GM12872 (cell line): ENCODE measurements at regions not wholly inside any gene's neighbourhood (a gene's known extent, or its start where the extent isn't known, plus 50 kb on each side); places are given as distances from the start of the nearest gene placed in this dataset.

ENCODE experiments used
- TF ChIP-seq, protein P1 (sequence below): IDR thresholded peaks from 3 replicates; pipeline ENCODE4 v1.5.1; 2011; ENCODE audit warnings: low read depth, mild to moderate bottlenecking, low read length, moderate library complexity; ENCODE audit not compliant: insufficient read depth

DNA sequence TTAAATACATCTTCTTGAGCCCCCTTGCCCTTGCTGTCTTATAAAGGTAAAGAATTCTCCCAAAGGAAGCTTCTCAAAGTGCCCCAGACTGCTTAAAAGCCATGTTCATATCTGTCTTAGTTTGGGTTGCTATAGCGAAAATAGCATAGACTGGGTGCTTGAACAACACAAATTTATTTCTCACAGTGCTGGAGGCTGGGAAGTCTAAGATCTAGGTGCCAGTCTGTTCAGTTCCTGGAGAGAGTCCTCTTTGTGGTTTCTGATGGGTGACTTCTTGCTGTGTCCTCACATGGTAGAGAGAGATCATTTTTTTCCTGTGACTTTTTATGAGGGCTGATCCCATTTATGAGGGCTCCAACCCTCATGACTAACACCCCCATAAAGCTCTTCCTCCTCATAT, 486.7 kb upstream of the ADAMTS16 start:
- TF ChIP-seq, protein P1, sequence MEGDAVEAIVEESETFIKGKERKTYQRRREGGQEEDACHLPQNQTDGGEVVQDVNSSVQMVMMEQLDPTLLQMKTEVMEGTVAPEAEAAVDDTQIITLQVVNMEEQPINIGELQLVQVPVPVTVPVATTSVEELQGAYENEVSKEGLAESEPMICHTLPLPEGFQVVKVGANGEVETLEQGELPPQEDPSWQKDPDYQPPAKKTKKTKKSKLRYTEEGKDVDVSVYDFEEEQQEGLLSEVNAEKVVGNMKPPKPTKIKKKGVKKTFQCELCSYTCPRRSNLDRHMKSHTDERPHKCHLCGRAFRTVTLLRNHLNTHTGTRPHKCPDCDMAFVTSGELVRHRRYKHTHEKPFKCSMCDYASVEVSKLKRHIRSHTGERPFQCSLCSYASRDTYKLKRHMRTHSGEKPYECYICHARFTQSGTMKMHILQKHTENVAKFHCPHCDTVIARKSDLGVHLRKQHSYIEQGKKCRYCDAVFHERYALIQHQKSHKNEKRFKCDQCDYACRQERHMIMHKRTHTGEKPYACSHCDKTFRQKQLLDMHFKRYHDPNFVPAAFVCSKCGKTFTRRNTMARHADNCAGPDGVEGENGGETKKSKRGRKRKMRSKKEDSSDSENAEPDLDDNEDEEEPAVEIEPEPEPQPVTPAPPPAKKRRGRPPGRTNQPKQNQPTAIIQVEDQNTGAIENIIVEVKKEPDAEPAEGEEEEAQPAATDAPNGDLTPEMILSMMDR: no peak

DNA sequence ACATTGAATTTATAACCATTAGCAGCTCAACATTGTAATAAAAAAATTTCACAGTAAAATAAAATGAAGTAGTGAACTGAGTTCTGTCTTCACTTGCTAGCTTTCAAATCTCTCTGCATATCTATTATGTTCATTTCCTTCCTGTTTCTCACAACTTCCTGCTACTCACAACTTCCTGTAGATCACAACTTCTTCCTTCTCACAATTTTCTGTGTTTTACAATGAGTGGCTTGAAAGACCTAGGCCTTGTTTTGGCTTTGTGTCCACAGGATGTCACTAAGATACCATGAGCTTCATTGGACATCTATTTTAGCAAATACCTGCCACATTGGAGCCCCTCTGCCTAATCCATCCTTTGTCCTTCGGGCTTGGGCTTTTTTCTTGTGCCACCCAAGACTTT, 480.3 kb upstream of the ADAMTS16 start:
- TF ChIP-seq, protein P1: no peak

DNA sequence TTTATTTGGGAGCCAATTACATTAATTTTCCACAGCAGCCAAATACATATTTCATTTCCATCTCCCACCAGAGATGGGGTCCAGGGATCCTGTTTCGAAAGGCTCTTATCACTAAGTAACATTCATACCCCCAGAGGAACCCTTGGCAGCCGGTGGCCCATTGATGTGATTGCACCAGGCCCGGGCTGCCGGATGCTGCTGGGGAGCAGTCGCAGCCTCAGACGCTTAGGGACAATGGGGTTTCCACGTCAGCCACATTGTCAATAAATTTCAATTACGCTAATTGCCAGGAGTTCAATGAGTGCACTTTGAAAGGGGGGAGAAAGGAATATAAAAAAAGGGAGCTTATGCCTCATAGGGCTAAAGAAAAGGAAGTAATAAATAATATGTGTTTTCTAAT, 478.8 kb upstream of the ADAMTS16 start:
- TF ChIP-seq, protein P1: no peak

DNA sequence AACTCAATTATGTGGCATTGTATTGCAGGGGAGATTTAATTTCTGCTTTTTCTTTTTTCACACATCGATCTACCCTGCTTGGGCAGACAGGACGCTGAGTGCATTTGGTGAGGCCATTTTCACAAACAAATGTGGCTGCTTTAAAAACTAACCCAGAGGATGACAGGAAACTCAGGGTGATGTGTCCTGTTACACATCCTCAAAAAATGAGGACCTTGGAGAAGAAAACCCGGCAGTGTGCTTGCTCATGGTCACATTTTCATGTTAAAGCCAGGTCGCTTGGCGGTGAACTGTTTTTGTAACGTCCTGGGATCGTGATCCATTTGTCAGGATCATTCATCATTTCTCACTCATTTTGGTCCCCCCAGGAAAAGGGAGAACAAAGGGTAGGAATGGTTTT, 478.3 kb upstream of the ADAMTS16 start:
- TF ChIP-seq, protein P1: no peak

DNA sequence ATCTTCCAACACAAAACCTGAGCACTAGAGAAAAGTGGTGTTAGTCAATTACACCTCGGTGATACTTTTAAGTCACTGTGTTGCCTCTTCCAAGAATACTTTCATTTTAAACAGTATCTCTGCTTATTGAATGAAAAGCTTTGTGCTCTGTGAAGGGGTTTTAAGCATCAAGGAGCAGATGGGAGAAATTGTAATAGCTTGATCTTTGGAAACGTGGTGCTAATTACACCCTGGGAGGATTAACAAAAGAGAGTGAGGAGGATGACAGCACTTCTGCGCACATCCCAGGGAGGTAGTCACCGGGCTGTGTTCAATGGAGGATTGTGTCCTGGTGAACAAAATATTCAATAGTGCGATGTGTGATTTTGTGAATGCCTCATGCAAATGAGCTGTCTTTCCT, 477.4 kb upstream of the ADAMTS16 start:
- TF ChIP-seq, protein P1: no peak

DNA sequence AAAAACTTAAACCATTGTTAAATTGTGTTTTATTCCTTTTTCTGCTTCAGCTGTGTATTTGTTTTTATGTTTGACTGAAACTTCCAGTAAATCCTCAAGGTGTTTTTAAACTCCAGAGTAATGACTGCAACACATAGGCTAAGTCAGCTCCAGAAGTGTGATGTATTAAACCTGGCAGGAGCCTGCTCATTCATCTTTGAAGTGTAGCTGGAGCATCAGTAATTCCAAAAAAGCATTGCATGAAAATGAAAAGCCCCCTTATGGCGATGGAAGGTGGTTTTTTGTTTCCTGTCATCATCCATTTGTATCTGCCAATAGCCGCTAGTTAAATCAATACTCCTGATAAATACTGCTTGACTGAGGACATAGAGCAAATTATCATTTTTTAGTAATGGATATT, 474.2 kb upstream of the ADAMTS16 start:
- TF ChIP-seq, protein P1: no peak

DNA sequence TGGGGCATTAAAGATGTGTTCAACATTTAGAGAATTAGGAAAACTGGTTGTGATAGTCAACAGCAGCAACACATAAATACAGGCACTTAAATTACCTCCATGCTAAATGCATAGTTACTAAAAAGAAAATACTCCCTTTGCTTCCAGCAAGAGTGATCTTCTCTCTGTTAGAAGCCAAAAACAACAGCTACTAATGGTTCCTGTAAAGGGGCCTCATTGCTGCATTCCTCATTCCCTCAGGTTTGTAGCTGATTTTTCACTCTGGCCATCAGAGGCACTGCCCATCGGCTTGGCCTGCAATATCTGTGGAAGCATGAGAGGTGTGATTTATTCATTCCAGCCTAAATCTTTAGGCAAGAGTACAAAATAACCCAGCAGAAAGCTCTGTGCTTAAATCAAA, 466.0 kb upstream of the ADAMTS16 start:
- TF ChIP-seq, protein P1: no peak

DNA sequence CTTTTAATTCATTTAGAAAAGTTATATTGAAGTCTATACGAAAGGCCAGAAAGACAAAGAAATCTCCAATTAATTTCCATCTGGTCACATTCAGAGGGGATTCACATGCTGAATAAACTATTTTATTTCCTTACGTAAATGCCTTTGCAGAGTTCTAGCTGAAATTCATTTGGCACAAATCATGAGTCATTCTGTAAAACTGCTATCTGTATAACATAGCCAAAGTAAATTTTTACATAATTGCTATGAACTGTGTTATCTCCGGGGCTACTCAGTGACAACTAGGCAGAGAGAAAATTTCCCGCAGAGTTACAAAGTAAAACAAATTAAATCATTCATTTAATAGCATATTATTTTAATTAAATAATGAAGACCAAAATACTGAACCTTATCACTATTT, 463.2 kb upstream of the ADAMTS16 start:
- TF ChIP-seq, protein P1: no peak
